H1 (cell line): ENCODE measurements at regions not wholly inside any gene's neighbourhood (a gene's known extent, or its start where the extent isn't known, plus 50 kb on each side); places are given as distances from the start of the nearest gene placed in this dataset.

ENCODE experiments used
- BRCA1 ChIP-seq: IDR thresholded peaks from 2 replicates; pipeline ENCODE4 v1.6.1; 2012; ENCODE audit warnings: low read depth, low read length, improper control_type of control experiment
- JUND ChIP-seq: IDR thresholded peaks from 2 replicates; pipeline ENCODE4 v1.6.1; 2011; ENCODE audit warnings: mild to moderate bottlenecking, improper control_type of control experiment, low read length
- RXRA ChIP-seq: IDR thresholded peaks from 2 replicates; pipeline ENCODE4 v1.6.1; 2011; ENCODE audit warnings: low read depth, mild to moderate bottlenecking, low read length, moderate library complexity; ENCODE audit not compliant: insufficient read depth
- SRF ChIP-seq: IDR thresholded peaks from 2 replicates; pipeline ENCODE4 v1.6.1; 2011; ENCODE audit warnings: mild to moderate bottlenecking, low read depth, low read length, moderate library complexity
- TF ChIP-seq, protein P1 (sequence below), 3 experiments: IDR thresholded peaks; 1 replicate in 2 of 3; 2 replicates in 1 of 3; pipeline versions ENCODE4 v1.5.1 to v1.6.1; 2011; ENCODE audit warnings: low read length in 3 of 3, mild to moderate bottlenecking in 3 of 3, inconsistent platforms in 2 of 3, low read depth in 1 of 3, moderate library complexity in 1 of 3; ENCODE audit not compliant: insufficient read depth in 1 of 3; ENCODE audit errors: control extremely low read depth in 1 of 3

- TF ChIP-seq RXRA (no peak), SRF (no peak), JUND (no peak), BRCA1 (no peak)
- TF ChIP-seq, protein P1, sequence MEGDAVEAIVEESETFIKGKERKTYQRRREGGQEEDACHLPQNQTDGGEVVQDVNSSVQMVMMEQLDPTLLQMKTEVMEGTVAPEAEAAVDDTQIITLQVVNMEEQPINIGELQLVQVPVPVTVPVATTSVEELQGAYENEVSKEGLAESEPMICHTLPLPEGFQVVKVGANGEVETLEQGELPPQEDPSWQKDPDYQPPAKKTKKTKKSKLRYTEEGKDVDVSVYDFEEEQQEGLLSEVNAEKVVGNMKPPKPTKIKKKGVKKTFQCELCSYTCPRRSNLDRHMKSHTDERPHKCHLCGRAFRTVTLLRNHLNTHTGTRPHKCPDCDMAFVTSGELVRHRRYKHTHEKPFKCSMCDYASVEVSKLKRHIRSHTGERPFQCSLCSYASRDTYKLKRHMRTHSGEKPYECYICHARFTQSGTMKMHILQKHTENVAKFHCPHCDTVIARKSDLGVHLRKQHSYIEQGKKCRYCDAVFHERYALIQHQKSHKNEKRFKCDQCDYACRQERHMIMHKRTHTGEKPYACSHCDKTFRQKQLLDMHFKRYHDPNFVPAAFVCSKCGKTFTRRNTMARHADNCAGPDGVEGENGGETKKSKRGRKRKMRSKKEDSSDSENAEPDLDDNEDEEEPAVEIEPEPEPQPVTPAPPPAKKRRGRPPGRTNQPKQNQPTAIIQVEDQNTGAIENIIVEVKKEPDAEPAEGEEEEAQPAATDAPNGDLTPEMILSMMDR (IDR thresholded peaks at IDR 0.05; ENCODE audit: control extremely low read depth in 1 of 3, insufficient read depth in 1 of 3, low read depth in 1 of 3, low read length in 3 of 3), result no peak
These were observed 1303.5 kb downstream of the EFNA5 start for GRCh38 chr5:106367281-106367680.
